ENCODE measurements at regions not wholly inside any gene's neighbourhood (a gene's known extent, or its start where the extent isn't known, plus 50 kb on each side); places are given as distances from the start of the nearest gene placed in this dataset.

GRCh38 chr5:130706696-130707095, 458.4 kb downstream of the HINT1 start:
- no peaks in the 10 kb centered on the region for H3K9me3 ChIP-seq (ENCODE audit: control insufficient read depth, insufficient read depth, low read depth, low read length)
- TF ChIP-seq ZBTB6 (tag by site-specific recombination; IDR thresholded peaks at IDR 0.05) (no peak), ZNF529 (tag by site-specific recombination; IDR thresholded peaks at IDR 0.05; ENCODE audit: insufficient replicate concordance) (no peak), ZSCAN30 (tag by site-specific recombination; IDR thresholded peaks at IDR 0.05) (no peak), KLF17 (tag by site-specific recombination; IDR thresholded peaks at IDR 0.05) (no peak), ZFHX2 (tag by site-specific recombination; conservative IDR thresholded peaks at IDR 0.05) (no peak), BCL11B (tag by site-specific recombination; IDR thresholded peaks at IDR 0.05; ENCODE audit: low read depth) (no peak), ZNF18 (tag by site-specific recombination; IDR thresholded peaks at IDR 0.05) (no peak), YY2 (tag by site-specific recombination; IDR thresholded peaks at IDR 0.05) (no peak), WT1 (tag by site-specific recombination; IDR thresholded peaks at IDR 0.05) (no peak), PBX3 (CRISPR knock-in tag; IDR thresholded peaks at IDR 0.05) (no peak), ZNF623 (tag by site-specific recombination; IDR thresholded peaks at IDR 0.05) (no peak), YY1 (tag by site-specific recombination; IDR thresholded peaks at IDR 0.05) (no peak), ZNF366 (tag by site-specific recombination; conservative IDR thresholded peaks at IDR 0.05) (no peak), ZNF768 (tag by site-specific recombination; IDR thresholded peaks at IDR 0.05) (no peak), ZNF169 (tag by site-specific recombination; IDR thresholded peaks at IDR 0.05) (no peak)
- TF ChIP-seq, protein P1, sequence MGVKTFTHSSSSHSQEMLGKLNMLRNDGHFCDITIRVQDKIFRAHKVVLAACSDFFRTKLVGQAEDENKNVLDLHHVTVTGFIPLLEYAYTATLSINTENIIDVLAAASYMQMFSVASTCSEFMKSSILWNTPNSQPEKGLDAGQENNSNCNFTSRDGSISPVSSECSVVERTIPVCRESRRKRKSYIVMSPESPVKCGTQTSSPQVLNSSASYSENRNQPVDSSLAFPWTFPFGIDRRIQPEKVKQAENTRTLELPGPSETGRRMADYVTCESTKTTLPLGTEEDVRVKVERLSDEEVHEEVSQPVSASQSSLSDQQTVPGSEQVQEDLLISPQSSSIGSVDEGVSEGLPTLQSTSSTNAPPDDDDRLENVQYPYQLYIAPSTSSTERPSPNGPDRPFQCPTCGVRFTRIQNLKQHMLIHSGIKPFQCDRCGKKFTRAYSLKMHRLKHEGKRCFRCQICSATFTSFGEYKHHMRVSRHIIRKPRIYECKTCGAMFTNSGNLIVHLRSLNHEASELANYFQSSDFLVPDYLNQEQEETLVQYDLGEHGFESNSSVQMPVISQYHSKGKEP (tag by site-specific recombination; IDR thresholded peaks at IDR 0.05): no peak
- TF ChIP-seq, protein P2, sequence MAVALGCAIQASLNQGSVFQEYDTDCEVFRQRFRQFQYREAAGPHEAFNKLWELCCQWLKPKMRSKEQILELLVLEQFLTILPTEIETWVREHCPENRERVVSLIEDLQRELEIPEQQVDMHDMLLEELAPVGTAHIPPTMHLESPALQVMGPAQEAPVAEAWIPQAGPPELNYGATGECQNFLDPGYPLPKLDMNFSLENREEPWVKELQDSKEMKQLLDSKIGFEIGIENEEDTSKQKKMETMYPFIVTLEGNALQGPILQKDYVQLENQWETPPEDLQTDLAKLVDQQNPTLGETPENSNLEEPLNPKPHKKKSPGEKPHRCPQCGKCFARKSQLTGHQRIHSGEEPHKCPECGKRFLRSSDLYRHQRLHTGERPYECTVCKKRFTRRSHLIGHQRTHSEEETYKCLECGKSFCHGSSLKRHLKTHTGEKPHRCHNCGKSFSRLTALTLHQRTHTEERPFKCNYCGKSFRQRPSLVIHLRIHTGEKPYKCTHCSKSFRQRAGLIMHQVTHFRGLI (tag by site-specific recombination; IDR thresholded peaks at IDR 0.05): no peak
- TF ChIP-seq, protein P3, sequence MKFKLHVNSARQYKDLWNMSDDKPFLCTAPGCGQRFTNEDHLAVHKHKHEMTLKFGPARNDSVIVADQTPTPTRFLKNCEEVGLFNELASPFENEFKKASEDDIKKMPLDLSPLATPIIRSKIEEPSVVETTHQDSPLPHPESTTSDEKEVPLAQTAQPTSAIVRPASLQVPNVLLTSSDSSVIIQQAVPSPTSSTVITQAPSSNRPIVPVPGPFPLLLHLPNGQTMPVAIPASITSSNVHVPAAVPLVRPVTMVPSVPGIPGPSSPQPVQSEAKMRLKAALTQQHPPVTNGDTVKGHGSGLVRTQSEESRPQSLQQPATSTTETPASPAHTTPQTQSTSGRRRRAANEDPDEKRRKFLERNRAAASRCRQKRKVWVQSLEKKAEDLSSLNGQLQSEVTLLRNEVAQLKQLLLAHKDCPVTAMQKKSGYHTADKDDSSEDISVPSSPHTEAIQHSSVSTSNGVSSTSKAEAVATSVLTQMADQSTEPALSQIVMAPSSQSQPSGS (tag by site-specific recombination; IDR thresholded peaks at IDR 0.05; ENCODE audit: low read depth): no peak
- TF ChIP-seq, protein P4, sequence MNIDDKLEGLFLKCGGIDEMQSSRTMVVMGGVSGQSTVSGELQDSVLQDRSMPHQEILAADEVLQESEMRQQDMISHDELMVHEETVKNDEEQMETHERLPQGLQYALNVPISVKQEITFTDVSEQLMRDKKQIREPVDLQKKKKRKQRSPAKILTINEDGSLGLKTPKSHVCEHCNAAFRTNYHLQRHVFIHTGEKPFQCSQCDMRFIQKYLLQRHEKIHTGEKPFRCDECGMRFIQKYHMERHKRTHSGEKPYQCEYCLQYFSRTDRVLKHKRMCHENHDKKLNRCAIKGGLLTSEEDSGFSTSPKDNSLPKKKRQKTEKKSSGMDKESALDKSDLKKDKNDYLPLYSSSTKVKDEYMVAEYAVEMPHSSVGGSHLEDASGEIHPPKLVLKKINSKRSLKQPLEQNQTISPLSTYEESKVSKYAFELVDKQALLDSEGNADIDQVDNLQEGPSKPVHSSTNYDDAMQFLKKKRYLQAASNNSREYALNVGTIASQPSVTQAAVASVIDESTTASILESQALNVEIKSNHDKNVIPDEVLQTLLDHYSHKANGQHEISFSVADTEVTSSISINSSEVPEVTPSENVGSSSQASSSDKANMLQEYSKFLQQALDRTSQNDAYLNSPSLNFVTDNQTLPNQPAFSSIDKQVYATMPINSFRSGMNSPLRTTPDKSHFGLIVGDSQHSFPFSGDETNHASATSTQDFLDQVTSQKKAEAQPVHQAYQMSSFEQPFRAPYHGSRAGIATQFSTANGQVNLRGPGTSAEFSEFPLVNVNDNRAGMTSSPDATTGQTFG (tag by site-specific recombination; IDR thresholded peaks at IDR 0.05; ENCODE audit: borderline replicate concordance): no peak
- H3K4me1 ChIP-seq (ENCODE audit: control insufficient read depth, insufficient read depth, low read length): no peaks in the 10 kb centered on the region
- POLR2A ChIA-PET: no interaction called here
- H3K36me3 ChIP-seq (ENCODE audit: control insufficient read depth in 2 of 2, insufficient read depth in 1 of 2, low read length in 2 of 2): no peaks in the 10 kb centered on the region
- no peak overlapping the region for H3K4me3 ChIP-seq (ENCODE audit: low read depth, low read length)
- CTCF ChIA-PET: interaction anchor here (0.7 kb wide), 1 partner anchor 206 kb away, joined by 3 read pairs; no protein-coding TSS in a partner anchor
- H3K27ac ChIP-seq (ENCODE audit: extremely low read depth, low read depth, low read length): no peak overlapping the region
